GM18520 (cell line): ENCODE measurements at regions not wholly inside any gene's neighbourhood (a gene's known extent, or its start where the extent isn't known, plus 50 kb on each side); places are given as distances from the start of the nearest gene placed in this dataset.
"Not testable (repeated sequence)": the region's sequence is repeated elsewhere in the genome, so short reads cannot be mapped to it uniquely, and the experiment has no call there.

Experiments used
- ATAC-seq: cut with Tn5 transposase; IDR thresholded peaks from one replicate; pipeline ENCODE4 v1.9.1; 2021; ENCODE audit not compliant: unreplicated experiment

- ATAC-seq, result no peak
These were observed 246.6 kb upstream of the CCDC196 start for GRCh38 chr14:66239589-66239988.

- no peak for ATAC-seq
These were observed 246.1 kb upstream of the CCDC196 start for GRCh38 chr14:66240105-66240504.

GRCh38 chr14:66242001-66242400 lies 244.2 kb upstream of the CCDC196 start:
- ATAC-seq, result no peak

- no peak for ATAC-seq
These were observed 241.3 kb upstream of the CCDC196 start for GRCh38 chr14:66244834-66245233.

GRCh38 chr14:66247662-66248193 lies 238.4 kb upstream of the CCDC196 start:
- ATAC-seq, result no peak

- ATAC-seq, result no peak
These were observed 237.9 kb upstream of the CCDC196 start for GRCh38 chr14:66248256-66248655.

DNA sequence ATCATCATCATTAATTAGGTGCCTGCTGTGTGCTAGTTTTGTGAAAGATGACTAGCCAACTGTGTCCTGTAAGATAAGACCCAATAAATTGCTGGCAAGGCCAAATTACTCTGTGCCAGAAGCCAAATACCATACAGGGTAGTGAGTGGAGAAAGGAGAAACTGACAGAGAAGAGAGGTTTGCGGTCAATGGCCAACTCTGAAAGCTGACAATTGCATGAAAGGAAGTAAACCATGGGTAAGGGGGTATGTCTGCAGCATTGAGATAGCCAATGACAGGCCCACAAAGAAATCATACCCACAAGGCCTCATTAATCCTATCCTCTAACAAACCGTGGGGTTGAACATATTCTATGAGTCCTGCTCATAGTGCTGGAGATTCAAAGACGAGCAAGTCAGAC lies 236.6 kb upstream of the CCDC196 start:
- no peak for ATAC-seq

GRCh38 chr14:66254038-66254437 lies 232.1 kb upstream of the CCDC196 start:
- no peak for ATAC-seq

DNA sequence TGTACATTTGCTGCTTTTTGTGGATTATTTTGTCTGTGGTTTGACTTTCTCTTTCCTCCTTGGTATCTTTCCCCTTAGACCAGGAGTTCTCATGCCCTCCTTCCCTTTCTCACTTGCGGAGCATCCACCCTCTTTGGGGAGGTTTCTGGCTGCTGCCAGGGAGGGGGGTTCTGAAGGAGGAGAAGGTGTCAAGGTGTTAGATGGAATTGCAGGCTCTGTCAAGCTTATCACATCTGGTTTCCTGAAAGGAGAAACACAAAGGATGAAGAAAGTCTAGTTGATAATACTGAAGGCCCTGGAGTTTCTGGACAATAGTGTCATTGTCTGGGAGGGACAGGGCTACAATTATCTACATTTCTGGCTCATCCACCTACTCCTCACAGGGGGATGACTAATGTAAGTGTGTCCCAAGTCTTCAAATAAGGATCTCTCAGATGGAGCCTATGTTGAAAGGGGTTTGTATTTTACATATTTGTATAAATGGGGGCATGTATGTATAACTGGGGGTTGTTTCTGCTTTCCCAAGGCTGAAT lies 217.3 kb upstream of the CCDC196 start:
- no peak for ATAC-seq

GRCh38 chr14:66272221-66272620 lies 213.9 kb upstream of the CCDC196 start:
- ATAC-seq, result no peak

GRCh38 chr14:66273261-66273832 lies 212.8 kb upstream of the CCDC196 start:
- ATAC-seq, result no peak

DNA sequence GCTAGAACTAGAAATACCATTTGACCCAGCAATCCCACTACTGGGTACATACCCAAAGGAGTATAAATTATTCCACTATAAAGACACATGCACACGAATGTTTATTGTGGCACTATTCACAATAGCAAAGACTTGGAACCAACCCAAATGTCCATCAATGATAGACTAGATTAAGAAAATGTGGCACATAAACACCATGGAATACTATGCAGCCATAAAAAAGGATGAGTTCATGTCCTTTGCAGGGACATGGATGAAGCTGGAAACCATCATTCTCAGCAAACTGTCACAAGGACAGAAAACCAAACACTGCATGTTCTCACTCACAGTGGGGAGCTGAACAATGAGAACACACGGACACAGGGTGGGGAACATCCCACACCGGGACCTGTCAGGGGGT lies 207.8 kb upstream of the CCDC196 start:
- ATAC-seq, result not testable (repeated sequence)

DNA sequence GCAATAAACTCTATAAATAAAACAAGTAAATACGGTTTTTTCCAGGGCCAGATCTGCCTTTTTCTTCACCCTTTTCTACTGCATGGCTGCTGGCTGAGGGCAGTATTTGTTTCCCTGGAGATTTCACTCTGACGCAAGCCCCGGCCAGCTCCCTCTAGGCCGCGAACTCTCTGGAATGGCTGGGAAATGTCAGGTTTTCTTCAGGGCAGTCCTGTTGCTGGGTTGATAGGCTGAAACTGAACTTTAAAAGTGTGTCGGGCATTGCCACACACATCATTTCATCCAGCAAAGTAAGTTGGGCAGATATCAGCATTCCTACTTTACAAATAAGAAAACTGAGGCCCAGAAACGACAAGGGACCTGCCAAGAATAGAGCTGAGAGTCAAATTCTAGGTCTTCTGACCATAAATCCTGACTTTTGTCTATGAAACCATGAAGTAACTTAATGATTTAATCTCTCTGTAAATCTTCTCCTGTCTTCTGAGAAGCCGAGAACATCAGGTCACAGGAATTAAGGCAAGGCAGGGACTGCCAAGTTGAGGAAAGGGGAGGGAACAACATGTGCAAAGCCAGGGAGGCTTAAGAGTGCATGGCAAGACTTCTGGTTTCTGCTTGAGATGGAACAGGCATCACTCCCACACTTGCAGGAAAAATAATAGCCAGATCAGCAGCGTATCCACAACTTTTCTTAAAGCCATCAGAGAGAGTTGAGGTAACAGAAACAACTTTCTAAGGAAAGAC lies 205.0 kb upstream of the CCDC196 start:
- ATAC-seq, result no peak

DNA sequence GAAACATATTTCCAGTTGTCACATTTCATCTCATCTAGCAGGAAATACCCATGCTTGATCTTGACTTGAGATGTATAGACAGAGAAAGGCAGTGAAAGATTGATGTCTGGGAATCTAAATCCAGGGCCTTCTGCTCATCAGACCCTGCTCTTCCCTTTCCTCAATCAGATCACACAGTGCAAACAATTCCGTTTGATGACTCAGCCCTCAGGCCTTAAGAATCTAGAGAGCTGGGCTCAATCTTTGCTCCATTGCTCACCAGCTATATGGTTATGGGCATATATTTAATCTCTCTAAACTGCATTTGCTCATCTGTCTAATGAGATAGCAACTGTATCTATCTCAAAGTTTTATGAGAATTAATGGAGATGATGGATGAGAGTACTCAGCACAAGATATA lies 201.8 kb upstream of the CCDC196 start:
- no peak for ATAC-seq

GRCh38 chr14:66288511-66288910 lies 197.7 kb upstream of the CCDC196 start:
- ATAC-seq, result no peak

- no peak for ATAC-seq
These were observed 194.4 kb upstream of the CCDC196 start for GRCh38 chr14:66291756-66292155.

DNA sequence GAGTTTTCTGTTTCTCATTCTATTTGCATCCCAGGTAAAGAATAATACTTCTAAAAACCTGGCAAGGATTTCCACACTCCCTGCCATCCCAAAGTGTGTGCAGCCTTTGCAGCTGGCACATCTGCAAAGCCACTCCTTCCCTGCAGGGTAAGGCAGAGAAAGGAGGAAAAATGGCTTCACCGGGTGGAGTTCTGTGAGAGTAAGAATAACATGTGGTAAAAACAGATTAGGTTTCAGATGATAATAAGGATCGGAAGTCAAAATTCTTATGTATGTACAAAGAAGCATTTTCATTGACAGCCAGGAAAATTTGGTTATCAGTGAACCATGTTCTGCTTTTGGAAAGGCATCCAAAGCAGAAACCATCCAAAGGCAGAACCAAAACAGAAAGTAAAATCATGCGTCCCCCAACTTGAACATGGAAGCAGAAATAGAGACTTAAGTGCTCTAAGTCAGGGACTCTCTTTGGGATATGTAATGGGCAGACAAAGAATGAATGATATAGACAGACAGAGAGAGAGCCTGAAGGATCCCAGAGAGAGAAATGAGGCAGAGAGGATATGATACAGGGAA lies 192.6 kb upstream of the CCDC196 start:
- no peak for ATAC-seq

- no peak for ATAC-seq
These were observed 190.8 kb upstream of the CCDC196 start for GRCh38 chr14:66295386-66295785.

DNA sequence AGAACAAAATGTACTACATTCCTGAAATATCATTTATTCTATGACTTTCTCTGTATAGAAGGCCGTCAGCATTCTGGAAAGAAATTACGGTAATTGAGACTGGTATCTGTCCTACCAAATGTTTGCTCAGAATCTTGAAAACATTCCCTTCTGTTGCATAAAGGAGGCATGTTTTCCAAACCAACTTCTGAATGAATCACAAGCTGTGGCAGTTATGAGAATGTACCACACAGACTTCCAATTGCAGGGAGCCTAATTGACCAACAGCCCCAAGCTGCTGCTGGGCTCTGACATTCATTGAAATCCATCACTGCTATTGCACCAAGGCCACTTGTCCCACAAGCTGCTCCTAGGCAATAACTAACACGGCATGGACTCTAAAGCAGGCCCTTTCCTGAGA lies 185.3 kb upstream of the CCDC196 start:
- no peak for ATAC-seq

- ATAC-seq, result no peak
These were observed 180.1 kb upstream of the CCDC196 start for GRCh38 chr14:66306101-66306500.

- no peak for ATAC-seq
These were observed 175.1 kb upstream of the CCDC196 start for GRCh38 chr14:66311058-66311457.

- ATAC-seq, result no peak
These were observed 174.2 kb upstream of the CCDC196 start for GRCh38 chr14:66311990-66312389.
